DMS79 (cell line): ENCODE measurements at regions not wholly inside any gene's neighbourhood (a gene's known extent, or its start where the extent isn't known, plus 50 kb on each side); places are given as distances from the start of the nearest gene placed in this dataset.

Source experiments
- DNase-seq: peaks from one replicate; lab custom pipeline; 2025; lab: John Stamatoyannopoulos, UW

- DNase-seq: no peak
These were observed 198.4 kb downstream of the CMPK2 start for GRCh38 chr2:6667326-6667725.

- DNase-seq: no peak
These were observed 193.8 kb downstream of the CMPK2 start for GRCh38 chr2:6671913-6672312.

GRCh38 chr2:6674381-6674780, 191.3 kb downstream of the CMPK2 start:
- DNase-seq: no peak

- DNase-seq: no peak
These were observed 189.9 kb downstream of the CMPK2 start for GRCh38 chr2:6675791-6676190.

GRCh38 chr2:6676241-6676640, 189.5 kb downstream of the CMPK2 start:
- DNase-seq: no peak

DNA sequence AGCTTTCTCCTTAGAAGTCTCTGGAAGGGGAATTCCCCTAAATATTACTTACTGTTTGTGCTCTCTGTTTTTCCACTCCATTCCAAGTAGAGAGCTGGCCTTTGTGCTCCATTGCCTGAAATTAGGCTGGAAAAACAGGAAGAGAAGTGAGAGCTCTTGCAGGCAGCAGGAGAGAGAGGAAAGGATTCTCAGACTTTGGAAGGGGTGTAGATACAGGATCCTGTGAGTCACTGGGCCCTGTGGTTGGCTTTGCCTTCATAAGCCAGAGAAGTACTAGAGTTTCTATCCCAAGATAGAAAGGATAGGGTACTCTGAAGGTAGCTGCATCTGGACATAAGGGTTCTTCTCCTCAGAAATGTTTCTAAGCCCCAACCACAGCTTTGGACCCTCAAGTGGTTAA, 188.9 kb downstream of the CMPK2 start:
- no peak for DNase-seq

- no peak for DNase-seq
These were observed 186.2 kb downstream of the CMPK2 start for GRCh38 chr2:6679471-6679870.

- DNase-seq: no peak
These were observed 182.2 kb downstream of the CMPK2 start for GRCh38 chr2:6683516-6683915.

- no peak for DNase-seq
These were observed 180.3 kb downstream of the CMPK2 start for GRCh38 chr2:6685447-6685846.

- no peak for DNase-seq
These were observed 173.7 kb downstream of the CMPK2 start for GRCh38 chr2:6692056-6692455.

DNA sequence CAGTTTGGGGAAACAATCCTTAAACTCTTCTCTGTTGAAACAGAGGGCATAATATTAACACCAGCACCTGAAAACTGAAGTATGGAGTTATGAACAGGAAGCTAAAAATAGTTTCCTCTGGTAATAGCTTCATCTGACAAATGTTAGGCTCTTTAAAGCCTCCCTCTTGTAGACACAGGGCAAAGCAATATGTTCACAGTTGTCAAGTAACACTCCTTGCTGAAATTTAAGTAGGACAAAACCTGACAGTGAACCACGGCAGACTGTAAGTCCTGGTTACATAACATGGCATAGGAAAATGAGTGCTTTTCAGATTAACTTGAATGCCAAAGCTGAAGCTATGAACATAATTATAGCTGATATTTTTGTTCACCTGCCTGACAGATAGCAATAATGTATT, 172.9 kb downstream of the CMPK2 start:
- DNase-seq: no peak

DNA sequence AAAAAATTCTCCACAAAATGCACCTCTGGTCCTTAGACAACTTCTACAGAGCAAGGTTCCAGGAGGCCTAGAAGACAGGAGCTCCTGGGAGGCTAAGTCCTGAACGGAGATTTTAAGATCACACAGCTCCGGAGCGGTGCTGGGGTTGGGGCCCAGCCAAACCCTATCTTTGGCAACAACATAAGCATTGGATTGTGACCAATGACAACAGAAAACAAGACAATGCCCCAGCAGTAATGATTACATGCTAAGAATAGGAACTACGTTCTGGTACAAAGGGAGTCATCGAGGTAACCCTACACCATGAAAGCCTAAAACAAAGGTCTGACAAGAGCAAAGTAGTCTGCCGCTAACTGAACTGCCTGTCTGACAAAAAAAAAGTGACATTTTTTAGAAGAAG, 171.2 kb downstream of the CMPK2 start:
- DNase-seq: no peak

GRCh38 chr2:6700335-6700734, 165.4 kb downstream of the CMPK2 start:
- DNase-seq: no peak

DNA sequence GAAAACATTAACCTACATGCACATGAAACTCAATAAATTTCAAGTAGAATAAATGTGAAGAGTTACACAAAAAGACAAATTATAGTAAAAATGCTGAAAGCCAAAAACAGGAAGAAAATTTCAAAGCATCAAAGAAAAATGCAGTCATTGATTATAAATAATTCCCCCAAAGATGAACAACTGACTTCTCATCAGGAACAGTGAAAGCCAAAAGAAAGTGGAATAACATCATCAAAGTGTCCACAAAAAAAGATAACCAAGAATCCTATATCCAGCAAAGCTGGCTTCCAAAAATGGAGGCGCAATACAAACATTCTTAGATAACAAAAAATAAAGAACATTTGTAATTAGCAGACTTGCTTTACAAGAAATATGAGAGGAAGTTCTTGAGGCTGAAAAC, 161.6 kb downstream of the CMPK2 start:
- no peak for DNase-seq

DNA sequence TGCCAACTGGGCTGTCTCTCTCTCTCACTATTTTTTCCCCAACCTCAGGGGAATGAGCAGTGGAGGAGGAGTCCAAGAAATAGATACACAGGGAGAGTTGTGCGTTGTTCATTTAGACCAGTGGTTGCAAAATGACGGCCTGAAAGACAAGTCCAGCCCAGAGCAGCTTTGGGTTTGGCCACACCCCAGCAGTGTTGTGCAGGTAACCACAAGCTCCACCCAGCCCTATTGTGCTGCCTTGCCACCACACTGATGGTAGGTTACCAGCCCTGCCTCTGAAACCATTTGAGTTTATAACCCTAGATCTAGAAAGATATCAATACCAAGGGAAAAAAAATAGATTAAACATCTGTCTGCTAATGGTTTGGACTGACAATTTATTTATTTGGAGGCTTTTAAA, 144.3 kb downstream of the CMPK2 start:
- DNase-seq: no peak

GRCh38 chr2:6722574-6722973, 143.1 kb downstream of the CMPK2 start:
- no peak for DNase-seq

DNA sequence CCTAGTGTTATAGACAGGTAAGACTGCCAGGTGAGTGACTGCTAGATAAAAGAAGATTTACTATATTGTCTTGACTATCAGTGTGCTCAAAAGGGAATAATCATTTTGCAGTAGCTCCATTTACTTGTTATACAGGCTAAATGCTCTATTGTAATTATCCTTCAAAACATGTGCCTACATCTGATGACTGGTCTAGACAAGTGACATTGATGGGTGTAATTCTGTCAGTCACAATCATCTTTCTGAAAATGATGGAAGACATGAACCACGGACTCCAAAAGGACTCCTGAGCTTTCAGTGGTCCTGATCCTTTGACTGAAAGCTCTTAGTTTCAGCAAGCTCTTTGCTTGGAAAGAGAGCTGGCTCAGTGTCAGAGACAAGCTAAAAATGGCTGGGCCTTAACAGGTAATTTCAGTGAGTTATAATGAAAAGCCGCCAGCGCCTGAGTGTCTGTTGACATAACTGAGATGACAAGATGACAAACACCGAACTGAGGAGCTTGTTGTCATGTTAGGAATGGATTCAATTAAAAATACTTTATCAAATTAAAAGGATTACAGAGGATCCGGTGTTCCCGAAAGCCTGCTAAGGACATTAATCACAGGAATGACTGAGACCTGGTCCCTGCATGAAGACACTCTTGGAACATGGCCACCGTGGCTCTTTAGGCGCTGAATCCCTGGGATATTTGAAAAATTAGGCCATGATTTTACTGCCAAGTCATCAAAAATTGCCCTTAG, 141.7 kb downstream of the CMPK2 start:
- no peak for DNase-seq

DNA sequence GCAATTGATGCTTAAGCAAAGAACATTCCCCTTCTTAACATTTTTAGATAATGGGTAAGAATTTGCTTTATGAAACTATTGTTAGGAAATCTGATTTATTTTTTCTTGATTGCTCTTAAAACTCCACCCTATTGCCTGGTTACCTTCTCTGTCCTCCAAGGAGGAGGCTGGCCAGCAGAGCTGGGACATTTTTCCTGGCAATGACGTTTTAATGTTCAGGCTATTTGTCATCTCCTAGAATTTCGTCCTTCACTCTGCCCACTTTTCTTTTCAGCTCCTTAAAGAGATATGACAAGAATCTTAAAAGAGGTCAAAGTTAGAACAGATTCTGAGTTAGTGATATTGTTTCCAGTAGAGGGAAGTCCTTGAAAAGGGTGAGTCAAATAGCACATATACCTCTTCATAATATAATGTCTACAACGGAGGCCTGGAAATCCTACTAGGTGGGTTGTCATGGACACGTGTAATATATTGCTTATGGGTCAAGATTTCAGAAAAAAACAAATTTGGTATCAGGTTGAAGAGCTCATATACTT, 141.0 kb downstream of the CMPK2 start:
- no peak for DNase-seq

GRCh38 chr2:6728156-6728555, 137.6 kb downstream of the CMPK2 start:
- no peak for DNase-seq

- DNase-seq: no peak
These were observed 135.7 kb downstream of the CMPK2 start for GRCh38 chr2:6730003-6730402.

- no peak for DNase-seq
These were observed 134.8 kb downstream of the CMPK2 start for GRCh38 chr2:6730649-6731532.

- no peak for DNase-seq
These were observed 126.2 kb downstream of the CMPK2 start for GRCh38 chr2:6739547-6739946.

- DNase-seq: no peak
These were observed 124.5 kb downstream of the CMPK2 start for GRCh38 chr2:6741229-6741628.
